ENCODE measurements at regions not wholly inside any gene's neighbourhood (a gene's known extent, or its start where the extent isn't known, plus 50 kb on each side); places are given as distances from the start of the nearest gene placed in this dataset.

DNA sequence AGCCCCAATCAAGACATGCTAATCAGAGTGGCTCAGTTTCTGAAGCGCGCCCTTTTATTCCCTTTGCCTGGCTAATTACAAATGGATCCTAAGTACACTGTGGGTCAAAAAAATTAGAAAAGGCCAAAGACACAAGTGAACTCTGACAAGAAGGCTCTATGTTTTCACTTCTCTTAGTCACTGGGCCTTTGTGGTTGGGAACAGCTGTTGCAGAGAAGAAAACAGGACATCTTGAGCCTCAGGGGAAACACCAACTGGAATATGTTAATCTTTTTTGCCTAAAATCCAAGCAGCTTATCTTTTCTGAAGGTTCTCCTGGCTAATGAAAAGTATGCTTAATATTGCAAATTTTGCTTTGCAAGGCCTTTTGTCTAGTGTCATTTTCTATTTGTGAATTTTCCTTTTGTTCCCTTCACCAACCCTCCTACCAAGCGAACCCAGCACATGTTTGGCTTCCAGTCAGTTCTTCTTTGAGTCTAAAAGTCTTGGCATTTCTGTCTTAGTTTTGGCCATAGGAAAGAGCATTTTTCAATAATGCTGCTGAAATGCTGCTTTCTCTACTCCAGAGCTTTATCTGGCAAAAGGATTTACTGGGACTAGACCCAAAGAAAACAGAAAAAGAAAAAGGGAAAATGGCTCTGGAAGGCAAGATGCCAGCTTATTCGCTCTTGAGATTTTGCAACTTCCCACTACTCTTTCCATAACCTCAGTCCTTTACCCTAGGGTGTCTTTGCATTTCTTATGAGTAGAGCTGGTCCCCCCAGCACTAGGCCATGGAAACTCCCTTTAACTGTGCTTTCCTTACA, 440.2 kb upstream of the ST6GAL2 start:
- Histone ChIP-seq H3K4ac (ENCODE audit: low read length) (no peak overlapping the region), H2BK120ac (ENCODE audit: low read depth, low read length) (no peak overlapping the region), H3K79me1 (ENCODE audit: low read depth, low read length) (no peaks in the 10 kb centered on the region), H2AFZ (ENCODE audit: low read length) (no peak overlapping the region), H2AK5ac (ENCODE audit: low read depth, low read length) (no peak overlapping the region), H4K91ac (ENCODE audit: low read depth, low read length, poor library complexity) (no peak overlapping the region), H3K23ac (ENCODE audit: low read depth, low read length, poor library complexity) (no peak overlapping the region), H3K14ac (ENCODE audit: low read length) (no peak overlapping the region), H3K4me2 (ENCODE audit: insufficient read depth, low read length, poor library complexity, severe bottlenecking) (no peak overlapping the region), H4K8ac (ENCODE audit: low read depth, low read length) (no peak overlapping the region), H2BK12ac (ENCODE audit: low read length) (no peak overlapping the region), H3K27me3 (ENCODE audit: control insufficient read depth in 3 of 3, insufficient read depth in 3 of 3, low read depth in 1 of 3, low read length in 3 of 3) (no peaks in the 10 kb centered on the region), H3K9ac (ENCODE audit: low read depth, low read length, poor library complexity) (no peak overlapping the region), H3K4me1 (ENCODE audit: control insufficient read depth in 2 of 2, insufficient read depth in 1 of 2, low read depth in 1 of 2, low read length in 2 of 2) (no peaks in the 10 kb centered on the region), H2BK5ac (ENCODE audit: low read length) (no peak overlapping the region), H3K18ac (ENCODE audit: low read length) (no peak overlapping the region), H3K4me3 (ENCODE audit: low read length in 2 of 2) (no peak overlapping the region), H2BK15ac (ENCODE audit: low read length) (no peak overlapping the region), H3K9me3 (replicated peaks in 1 of 2; ENCODE audit: control insufficient read depth in 2 of 2, insufficient read depth in 1 of 2, low read depth in 1 of 2, low read length in 2 of 2) (peaks cover 0 to 2% of the 10 kb centered on the region in 2 donors), H3K36me3 (replicated peaks in 1 of 2; ENCODE audit: control insufficient read depth in 2 of 2, insufficient read depth in 2 of 2, low read length in 2 of 2) (no peaks in the 10 kb centered on the region), H3K27ac (replicated peaks; ENCODE audit: low read length) (no peak overlapping the region)
- DNase-seq (ENCODE audit: low spot score), result no peak
- no CpG with 5 or more reads among the region's 4 CpGs for WGBS, 2 donors (ENCODE audit: extremely low coverage in 2 of 2, insufficient read length in 2 of 2, insufficient replicate concordance in 1 of 2)

DNA sequence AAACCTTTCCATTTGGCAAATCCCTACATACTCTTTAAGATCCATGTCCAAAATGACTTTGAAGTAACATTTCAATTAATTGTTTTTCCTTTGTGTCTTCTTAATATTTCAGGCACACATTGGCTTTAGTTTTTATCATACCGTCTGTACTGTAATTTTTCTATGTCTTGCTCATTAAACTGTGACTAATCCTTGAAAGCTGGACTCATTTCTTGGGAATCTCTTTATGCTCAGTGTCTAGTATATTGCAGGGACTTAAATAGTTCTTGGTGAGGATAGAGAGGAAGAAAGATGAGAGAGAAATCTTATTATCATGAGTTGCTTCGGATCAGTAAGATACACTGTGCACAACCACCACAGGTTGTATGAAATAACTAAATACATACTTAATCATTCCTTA, 448.3 kb upstream of the ST6GAL2 start:
- Histone ChIP-seq H3K14ac (ENCODE audit: low read length) (no peak overlapping the region), H3K27ac (replicated peaks; ENCODE audit: low read length) (no peak overlapping the region), H3K79me1 (ENCODE audit: low read depth, low read length) (no peaks in the 10 kb centered on the region), H2AFZ (ENCODE audit: low read length) (no peak overlapping the region), H3K18ac (ENCODE audit: low read length) (no peak overlapping the region), H3K4me1 (ENCODE audit: control insufficient read depth in 2 of 2, insufficient read depth in 1 of 2, low read depth in 1 of 2, low read length in 2 of 2) (no peaks in the 10 kb centered on the region), H2BK12ac (ENCODE audit: low read length) (no peak overlapping the region), H3K4me3 (ENCODE audit: low read length in 2 of 2) (no peak overlapping the region), H3K36me3 (replicated peaks in 1 of 2; ENCODE audit: control insufficient read depth in 2 of 2, insufficient read depth in 2 of 2, low read length in 2 of 2) (no peaks in the 10 kb centered on the region), H3K9ac (ENCODE audit: low read depth, low read length, poor library complexity) (no peak overlapping the region), H2BK15ac (ENCODE audit: low read length) (no peak overlapping the region), H2AK5ac (ENCODE audit: low read depth, low read length) (no peak overlapping the region), H4K91ac (ENCODE audit: low read depth, low read length, poor library complexity) (no peak overlapping the region), H2BK120ac (ENCODE audit: low read depth, low read length) (no peak overlapping the region), H3K27me3 (ENCODE audit: control insufficient read depth in 3 of 3, insufficient read depth in 3 of 3, low read depth in 1 of 3, low read length in 3 of 3) (no peaks in the 10 kb centered on the region), H3K4ac (ENCODE audit: low read length) (no peak overlapping the region), H2BK5ac (ENCODE audit: low read length) (no peak overlapping the region), H3K9me3 (replicated peaks in 1 of 2; ENCODE audit: control insufficient read depth in 2 of 2, insufficient read depth in 1 of 2, low read depth in 1 of 2, low read length in 2 of 2) (peaks cover 0 to 2% of the 10 kb centered on the region in 2 donors), H4K8ac (ENCODE audit: low read depth, low read length) (no peak overlapping the region), H3K4me2 (ENCODE audit: insufficient read depth, low read length, poor library complexity, severe bottlenecking) (no peak overlapping the region), H3K23ac (ENCODE audit: low read depth, low read length, poor library complexity) (no peak overlapping the region)
- no CpG with 5 or more reads among the region's 2 CpGs for WGBS, 2 donors (ENCODE audit: extremely low coverage in 2 of 2, insufficient read length in 2 of 2, insufficient replicate concordance in 1 of 2)
- no peak for DNase-seq (ENCODE audit: low spot score)

DNA sequence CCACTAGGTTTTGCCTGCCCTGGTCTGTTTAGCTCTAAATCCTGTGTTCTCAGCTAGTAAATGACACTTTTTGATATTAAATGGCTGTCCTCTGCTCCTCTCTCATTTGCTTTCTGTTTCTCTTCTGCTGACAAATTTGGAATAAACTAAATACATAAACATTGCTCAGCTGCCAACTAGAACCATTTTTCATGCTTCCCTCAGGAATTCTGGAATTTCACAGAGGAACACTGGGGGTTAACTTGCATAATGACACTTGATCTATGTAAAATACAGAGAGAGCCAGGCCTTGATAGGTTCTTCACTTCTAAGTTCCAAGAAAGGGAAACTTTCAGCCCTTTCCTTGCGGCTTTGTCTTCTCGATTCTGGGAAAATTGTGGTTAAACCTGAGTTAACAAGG, 450.6 kb upstream of the ST6GAL2 start:
- H4K8ac ChIP-seq (ENCODE audit: low read depth, low read length), result no peak overlapping the region
- H3K14ac ChIP-seq (ENCODE audit: low read length), result no peak overlapping the region
- no peak overlapping the region for H2AK5ac ChIP-seq (ENCODE audit: low read depth, low read length)
- H2BK15ac ChIP-seq (ENCODE audit: low read length), result no peak overlapping the region
- no peaks in the 10 kb centered on the region for H3K79me1 ChIP-seq (ENCODE audit: low read depth, low read length)
- no peak overlapping the region for H3K23ac ChIP-seq (ENCODE audit: low read depth, low read length, poor library complexity)
- no peaks in the 10 kb centered on the region for H3K9me3 ChIP-seq (replicated peaks in 1 of 2; ENCODE audit: control insufficient read depth in 2 of 2, insufficient read depth in 1 of 2, low read depth in 1 of 2, low read length in 2 of 2)
- H2BK5ac ChIP-seq (ENCODE audit: low read length), result no peak overlapping the region
- no peaks in the 10 kb centered on the region for H3K36me3 ChIP-seq (replicated peaks in 1 of 2; ENCODE audit: control insufficient read depth in 2 of 2, insufficient read depth in 2 of 2, low read length in 2 of 2)
- DNase-seq (ENCODE audit: low spot score), result no peak
- H3K4ac ChIP-seq (ENCODE audit: low read length), result no peak overlapping the region
- H2BK120ac ChIP-seq (ENCODE audit: low read depth, low read length), result no peak overlapping the region
- no peak overlapping the region for H2AFZ ChIP-seq (ENCODE audit: low read length)
- no peaks in the 10 kb centered on the region for H3K4me1 ChIP-seq (ENCODE audit: control insufficient read depth in 2 of 2, insufficient read depth in 1 of 2, low read depth in 1 of 2, low read length in 2 of 2)
- no peak overlapping the region for H3K4me2 ChIP-seq (ENCODE audit: insufficient read depth, low read length, poor library complexity, severe bottlenecking)
- WGBS, 2 donors (ENCODE audit: extremely low coverage in 2 of 2, insufficient read length in 2 of 2, insufficient replicate concordance in 1 of 2), result no CpG with 5 or more reads among the region's 2 CpGs
- H3K27me3 ChIP-seq (ENCODE audit: control insufficient read depth in 3 of 3, insufficient read depth in 3 of 3, low read depth in 1 of 3, low read length in 3 of 3), result no peaks in the 10 kb centered on the region
- H3K27ac ChIP-seq (replicated peaks; ENCODE audit: low read length), result no peak overlapping the region
- H4K91ac ChIP-seq (ENCODE audit: low read depth, low read length, poor library complexity), result no peak overlapping the region
- no peak overlapping the region for H3K4me3 ChIP-seq (ENCODE audit: low read length in 2 of 2)
- no peak overlapping the region for H2BK12ac ChIP-seq (ENCODE audit: low read length)
- no peak overlapping the region for H3K18ac ChIP-seq (ENCODE audit: low read length)
- no peak overlapping the region for H3K9ac ChIP-seq (ENCODE audit: low read depth, low read length, poor library complexity)

DNA sequence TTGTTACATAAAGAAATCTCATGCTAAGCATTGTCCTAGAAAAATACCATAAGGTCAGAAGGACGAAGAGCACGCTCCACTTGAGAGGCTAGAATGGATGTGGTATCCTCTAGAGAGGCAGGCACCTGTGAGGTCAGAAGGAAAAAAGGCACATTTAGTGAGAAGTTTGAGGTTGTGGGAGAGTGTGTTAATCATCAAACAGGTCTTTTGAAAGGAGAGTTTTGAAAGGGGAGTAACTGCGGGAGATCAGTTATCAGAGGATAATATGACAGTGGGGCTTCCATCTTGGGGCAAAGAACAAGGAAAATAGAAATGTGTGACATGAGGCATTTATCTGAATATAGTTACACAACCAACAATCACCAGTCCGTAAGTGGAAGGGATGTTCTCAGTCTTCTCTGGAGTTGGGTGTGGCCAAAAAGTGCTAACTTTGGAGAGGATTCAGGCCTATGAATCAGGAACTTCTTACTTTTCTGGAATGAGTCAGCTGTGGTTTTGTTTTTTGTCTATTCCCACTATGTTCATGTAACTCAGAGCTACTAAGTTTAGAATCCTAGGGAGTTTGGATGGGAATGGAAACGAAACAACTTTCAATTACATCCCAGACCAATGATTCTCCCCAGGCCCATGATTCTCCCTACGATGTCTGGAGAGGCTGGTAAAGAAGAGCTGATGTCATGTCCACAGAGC, 451.4 kb upstream of the ST6GAL2 start:
- H2AFZ ChIP-seq (ENCODE audit: low read length), result no peak overlapping the region
- DNase-seq (ENCODE audit: low spot score), result no peak
- H3K79me1 ChIP-seq (ENCODE audit: low read depth, low read length), result no peaks in the 10 kb centered on the region
- no peak overlapping the region for H3K18ac ChIP-seq (ENCODE audit: low read length)
- H4K91ac ChIP-seq (ENCODE audit: low read depth, low read length, poor library complexity), result no peak overlapping the region
- no peak overlapping the region for H2BK15ac ChIP-seq (ENCODE audit: low read length)
- H3K4me2 ChIP-seq (ENCODE audit: insufficient read depth, low read length, poor library complexity, severe bottlenecking), result no peak overlapping the region
- no peak overlapping the region for H3K4me3 ChIP-seq (ENCODE audit: low read length in 2 of 2)
- H3K27me3 ChIP-seq (ENCODE audit: control insufficient read depth in 3 of 3, insufficient read depth in 3 of 3, low read depth in 1 of 3, low read length in 3 of 3), result no peaks in the 10 kb centered on the region
- H2BK120ac ChIP-seq (ENCODE audit: low read depth, low read length), result no peak overlapping the region
- H2BK5ac ChIP-seq (ENCODE audit: low read length), result no peak overlapping the region
- H3K23ac ChIP-seq (ENCODE audit: low read depth, low read length, poor library complexity), result no peak overlapping the region
- WGBS, 2 donors (ENCODE audit: extremely low coverage in 2 of 2, insufficient read length in 2 of 2, insufficient replicate concordance in 1 of 2), result no CpG with 5 or more reads among the region's 6 CpGs
- H3K9me3 ChIP-seq (replicated peaks in 1 of 2; ENCODE audit: control insufficient read depth in 2 of 2, insufficient read depth in 1 of 2, low read depth in 1 of 2, low read length in 2 of 2), result no peaks in the 10 kb centered on the region
- H3K9ac ChIP-seq (ENCODE audit: low read depth, low read length, poor library complexity), result no peak overlapping the region
- H4K8ac ChIP-seq (ENCODE audit: low read depth, low read length), result no peak overlapping the region
- H3K14ac ChIP-seq (ENCODE audit: low read length), result no peak overlapping the region
- H3K4ac ChIP-seq (ENCODE audit: low read length), result no peak overlapping the region
- no peaks in the 10 kb centered on the region for H3K4me1 ChIP-seq (ENCODE audit: control insufficient read depth in 2 of 2, insufficient read depth in 1 of 2, low read depth in 1 of 2, low read length in 2 of 2)
- no peaks in the 10 kb centered on the region for H3K36me3 ChIP-seq (replicated peaks in 1 of 2; ENCODE audit: control insufficient read depth in 2 of 2, insufficient read depth in 2 of 2, low read length in 2 of 2)
- H2AK5ac ChIP-seq (ENCODE audit: low read depth, low read length), result no peak overlapping the region
- H3K27ac ChIP-seq (replicated peaks; ENCODE audit: low read length), result no peak overlapping the region
- no peak overlapping the region for H2BK12ac ChIP-seq (ENCODE audit: low read length)
